GM19397 (cell line): ENCODE measurements at regions not wholly inside any gene's neighbourhood (a gene's known extent, or its start where the extent isn't known, plus 50 kb on each side); places are given as distances from the start of the nearest gene placed in this dataset.
"Not testable (repeated sequence)": the region's sequence is repeated elsewhere in the genome, so short reads cannot be mapped to it uniquely, and the experiment has no call there.

Experiments used
- ATAC-seq: cut with Tn5 transposase; IDR thresholded peaks from one replicate; pipeline ENCODE4 v1.9.1; 2021; ENCODE audit warnings: mild to moderate bottlenecking, moderate library complexity; ENCODE audit not compliant: unreplicated experiment

DNA sequence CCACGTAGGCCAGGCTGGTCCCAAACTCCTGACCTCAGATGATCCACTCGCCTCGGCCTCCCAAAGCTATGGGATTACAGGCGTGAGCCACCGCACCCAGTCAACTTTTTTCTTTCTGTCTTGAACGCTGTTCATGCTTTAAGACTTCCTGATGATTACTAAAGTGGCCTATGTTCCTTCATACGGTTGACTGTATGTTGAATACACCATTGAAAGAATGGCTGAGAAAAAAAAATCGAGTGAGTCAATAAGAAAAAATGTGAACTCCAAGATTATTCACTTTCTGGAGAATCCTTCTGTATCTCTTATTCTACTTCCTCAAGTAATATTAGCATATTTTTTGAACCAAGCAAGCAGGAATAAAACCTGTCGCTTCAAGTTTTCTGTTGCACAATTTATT is 955.0 kb downstream of the GATA3 start:
- ATAC-seq: no peak

DNA sequence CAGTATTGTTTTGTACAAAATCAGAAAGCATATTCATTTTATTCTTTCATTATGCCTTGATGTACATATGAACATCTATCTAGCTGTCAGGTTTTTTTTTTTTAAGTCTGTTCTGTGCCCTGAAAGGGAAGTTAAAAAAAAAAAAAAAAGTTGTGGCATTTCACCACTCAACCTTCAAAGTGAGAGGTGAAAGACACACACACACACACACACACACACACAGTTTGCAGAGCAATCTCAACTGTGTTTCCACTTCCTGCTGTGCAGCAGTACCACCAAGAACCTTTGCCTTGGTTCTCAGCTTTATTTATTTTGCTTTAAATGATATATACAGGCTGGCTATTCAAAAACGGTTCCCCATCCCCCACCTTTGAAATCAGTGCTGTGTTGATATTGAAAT is 955.6 kb downstream of the GATA3 start:
- no peak for ATAC-seq

DNA sequence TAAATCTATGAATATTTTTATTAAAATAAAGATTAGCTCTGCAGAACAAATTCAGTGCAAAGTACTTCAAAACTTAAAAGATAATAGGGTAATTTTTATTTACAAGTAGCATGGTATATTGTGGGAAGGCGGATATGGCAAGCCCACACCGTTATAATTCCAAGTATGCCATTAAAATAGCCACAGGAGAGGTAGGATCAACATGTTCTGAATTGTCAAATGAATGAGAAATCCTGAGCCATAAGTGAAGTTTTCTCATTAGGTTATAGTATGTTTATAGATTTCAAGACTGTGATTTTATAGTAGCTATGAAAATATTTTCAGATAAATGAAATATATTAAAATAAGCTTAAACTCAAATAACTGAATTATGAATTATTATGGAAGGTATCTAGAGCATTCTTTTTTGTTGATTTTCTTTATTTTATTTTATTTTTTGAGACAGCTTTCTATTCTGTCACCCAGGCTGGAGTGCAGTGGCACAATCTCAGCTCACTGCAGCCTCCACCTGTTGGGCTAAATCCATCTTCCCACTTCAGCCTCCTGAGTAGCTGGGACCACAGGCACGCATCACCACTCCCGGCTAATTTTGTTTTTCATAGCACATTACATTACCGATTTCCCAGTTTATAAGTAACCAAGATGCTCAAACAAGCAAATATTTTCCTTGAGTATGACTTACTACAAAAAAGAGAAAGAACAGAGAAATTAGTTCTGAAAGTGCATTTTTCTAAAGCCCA is 956.6 kb downstream of the GATA3 start:
- ATAC-seq: no peak

DNA sequence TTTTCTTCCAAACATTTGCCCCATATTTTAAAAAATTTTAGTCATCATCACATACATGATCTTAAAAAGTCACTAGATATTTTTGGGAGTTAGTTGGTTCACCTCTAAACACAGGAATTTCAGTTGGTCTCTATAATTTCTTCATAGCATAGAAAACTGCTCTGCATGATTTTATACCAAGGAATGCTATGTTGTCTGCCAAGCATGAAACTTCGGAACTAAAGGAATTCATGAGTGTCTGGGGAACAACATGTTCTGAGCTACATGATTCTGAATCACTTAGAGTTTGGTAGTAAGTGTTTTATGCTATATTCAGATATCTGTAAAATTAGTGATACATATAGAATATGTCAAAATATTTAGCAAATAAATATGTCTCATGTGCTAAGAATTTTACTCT is 957.8 kb downstream of the GATA3 start:
- ATAC-seq: no peak

DNA sequence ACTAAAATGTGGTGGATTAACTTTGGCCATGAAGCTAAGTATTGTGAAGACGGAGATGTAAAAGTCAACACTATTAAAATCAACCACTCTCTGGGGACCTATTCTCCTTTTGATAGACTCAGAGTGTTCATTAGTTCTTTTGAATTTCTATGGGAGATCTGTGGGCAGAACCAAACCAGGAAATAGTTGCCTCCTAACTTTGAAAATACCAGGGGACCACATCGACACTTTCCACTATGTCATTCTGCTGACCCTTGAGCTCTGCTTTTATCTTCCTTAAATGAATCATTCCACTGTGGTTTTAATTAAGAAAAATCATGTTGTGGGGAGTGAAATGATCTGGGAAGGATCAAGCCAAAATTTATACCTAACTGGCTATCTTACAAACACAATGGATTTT is 960.5 kb downstream of the GATA3 start:
- ATAC-seq: no peak

DNA sequence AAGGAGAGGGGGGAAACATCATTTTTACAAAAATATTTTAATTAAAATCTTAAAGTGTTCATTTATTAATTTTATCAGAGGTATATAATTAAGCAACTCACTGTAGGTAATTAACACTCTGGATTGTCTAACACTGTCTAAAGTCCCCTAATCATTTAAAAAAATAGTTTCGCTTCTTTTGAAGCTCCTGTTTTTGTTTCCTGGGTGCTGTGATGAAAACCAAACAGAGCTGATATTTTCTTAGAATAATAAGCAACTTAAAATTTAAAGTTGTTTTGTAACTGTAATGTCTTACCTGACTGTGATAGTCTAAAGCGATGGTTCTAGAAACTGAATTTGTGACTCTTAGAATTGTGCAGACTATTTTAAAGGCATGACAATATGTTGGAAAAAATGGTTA is 961.0 kb downstream of the GATA3 start:
- no peak for ATAC-seq

DNA sequence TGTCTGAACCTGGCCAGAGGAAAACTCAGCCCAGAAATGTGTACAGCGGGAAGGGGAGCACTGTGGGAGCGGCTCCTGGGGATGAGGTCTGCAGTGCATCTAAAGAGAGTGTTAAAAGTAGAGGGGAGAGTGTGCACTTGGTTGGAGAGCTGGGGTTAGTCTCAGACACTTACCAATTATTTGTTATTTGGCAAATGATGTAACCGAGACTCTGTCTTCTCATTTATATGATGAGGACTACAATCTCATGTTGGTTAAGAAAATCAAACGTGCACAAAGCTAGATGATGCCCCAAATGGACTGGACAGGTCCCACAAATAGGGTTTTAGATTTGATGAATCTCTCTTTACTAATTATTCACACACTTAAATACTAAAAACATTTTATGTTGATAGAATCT is 962.4 kb downstream of the GATA3 start:
- ATAC-seq: no peak

DNA sequence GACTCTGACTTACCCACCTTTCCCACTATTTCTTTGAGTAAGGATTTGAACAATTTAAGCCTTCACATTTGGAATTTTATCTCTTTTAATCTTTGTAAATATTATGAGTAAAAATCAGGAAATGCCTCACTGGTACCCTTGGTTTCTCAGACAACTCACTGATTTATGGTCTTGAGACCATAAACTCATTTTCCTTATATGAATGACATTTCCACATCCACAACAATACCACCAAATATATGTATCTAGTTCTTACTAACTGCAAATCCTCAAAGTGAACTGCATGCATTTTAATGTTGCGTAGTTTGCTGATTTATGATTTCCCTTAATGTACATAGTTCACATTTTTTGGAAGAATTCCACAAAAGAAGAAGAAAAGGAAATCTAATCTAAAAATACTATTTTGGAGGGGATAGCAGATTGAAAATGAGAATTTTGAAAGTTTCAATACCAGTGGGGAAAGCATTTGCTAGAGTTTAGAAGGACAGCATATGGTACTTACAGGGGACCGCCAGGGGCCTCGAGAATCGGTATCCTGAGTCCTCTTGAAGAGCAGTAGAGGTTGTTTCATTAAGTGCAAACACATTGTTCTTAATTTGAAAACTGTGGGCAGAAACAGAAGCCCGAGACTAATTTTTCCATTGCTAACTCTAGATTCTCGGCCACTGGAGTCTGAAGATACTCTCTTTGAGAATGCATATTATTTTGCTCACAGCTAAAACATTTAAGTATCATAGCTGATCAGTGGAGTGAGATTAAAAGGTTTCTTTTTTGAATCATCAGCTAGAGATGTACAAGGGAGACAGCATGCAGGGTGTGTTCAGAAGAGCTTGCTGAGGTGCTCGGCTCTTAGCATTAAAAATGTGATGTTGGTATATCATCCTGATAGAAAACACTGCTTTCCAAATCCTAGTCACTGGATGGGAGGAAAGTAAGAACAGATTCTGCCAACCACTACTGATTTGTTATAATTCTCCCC is 964.0 kb downstream of the GATA3 start:
- no peak for ATAC-seq

DNA sequence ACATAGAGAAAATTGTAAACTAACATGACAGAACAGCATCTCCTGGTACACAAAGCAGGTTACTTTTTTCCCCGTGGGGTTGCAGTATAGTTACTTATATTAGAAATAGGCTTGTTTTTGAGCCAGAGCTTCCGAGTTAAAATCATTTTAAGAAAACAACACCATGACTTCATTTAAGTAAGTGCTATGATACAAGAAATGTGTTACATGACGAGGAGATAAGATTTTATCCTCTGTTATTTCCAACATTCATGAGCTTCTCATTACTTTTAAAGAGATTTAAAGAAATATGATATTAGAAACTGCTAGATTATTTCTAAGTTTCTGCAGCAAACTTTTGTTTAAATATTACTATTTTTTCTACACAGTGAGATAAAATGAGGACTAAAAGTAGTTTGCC is 968.7 kb downstream of the GATA3 start:
- no peak for ATAC-seq

DNA sequence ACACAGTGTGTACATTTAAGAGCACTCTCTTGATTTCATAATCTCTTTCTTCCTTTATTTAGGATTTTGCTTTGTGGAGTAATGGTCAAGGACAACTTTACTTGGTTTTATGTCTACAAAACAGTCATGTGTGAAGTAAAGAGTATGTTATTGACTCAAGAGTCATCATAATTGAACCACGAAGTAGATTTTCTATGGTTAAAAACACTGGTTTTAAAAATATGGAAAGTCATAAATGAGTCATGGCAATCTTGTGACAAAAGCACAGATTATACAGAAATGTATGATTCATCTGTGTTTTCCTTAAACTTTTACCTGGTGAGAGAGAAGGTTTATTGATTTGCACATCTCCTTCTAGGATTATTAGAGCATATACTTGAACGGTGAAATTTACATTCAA is 969.7 kb downstream of the GATA3 start:
- no peak for ATAC-seq

DNA sequence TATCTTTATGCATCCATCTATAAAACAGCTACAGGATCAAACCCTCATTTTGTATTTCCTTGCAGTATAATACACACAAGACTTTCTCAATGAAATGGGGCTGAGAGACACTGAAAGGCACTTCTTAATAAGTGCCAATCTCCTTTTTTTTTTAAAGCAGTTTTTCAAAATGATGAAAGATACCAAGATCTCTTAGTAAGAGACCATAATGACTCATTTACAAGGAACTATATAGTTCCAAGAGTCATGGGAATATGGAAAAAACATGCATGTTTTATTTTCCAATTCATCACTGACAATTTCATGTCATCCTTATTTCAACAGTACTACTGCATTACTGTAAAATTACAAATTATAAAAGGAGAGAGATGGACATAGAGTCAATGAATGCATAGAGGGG is 973.7 kb downstream of the GATA3 start:
- ATAC-seq: no peak

DNA sequence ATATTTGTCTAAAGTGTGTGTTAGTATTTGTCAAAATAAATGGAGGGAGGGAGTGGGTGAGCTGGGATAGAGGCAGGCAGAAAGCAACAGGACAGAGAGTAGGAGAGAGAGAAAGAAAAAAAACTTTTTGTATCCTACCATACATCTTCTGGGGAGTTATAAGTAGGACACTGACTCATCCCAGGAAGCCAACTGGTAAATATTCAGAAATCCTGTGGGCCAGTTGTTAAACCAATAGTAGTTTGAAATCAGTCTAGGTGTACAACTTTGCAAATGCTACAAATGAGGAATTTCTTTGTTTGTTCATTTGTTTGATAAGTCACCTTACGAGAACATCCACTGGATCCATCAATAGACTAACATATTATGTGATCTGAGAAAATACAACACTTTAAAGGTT is 980.9 kb downstream of the GATA3 start:
- ATAC-seq: no peak

DNA sequence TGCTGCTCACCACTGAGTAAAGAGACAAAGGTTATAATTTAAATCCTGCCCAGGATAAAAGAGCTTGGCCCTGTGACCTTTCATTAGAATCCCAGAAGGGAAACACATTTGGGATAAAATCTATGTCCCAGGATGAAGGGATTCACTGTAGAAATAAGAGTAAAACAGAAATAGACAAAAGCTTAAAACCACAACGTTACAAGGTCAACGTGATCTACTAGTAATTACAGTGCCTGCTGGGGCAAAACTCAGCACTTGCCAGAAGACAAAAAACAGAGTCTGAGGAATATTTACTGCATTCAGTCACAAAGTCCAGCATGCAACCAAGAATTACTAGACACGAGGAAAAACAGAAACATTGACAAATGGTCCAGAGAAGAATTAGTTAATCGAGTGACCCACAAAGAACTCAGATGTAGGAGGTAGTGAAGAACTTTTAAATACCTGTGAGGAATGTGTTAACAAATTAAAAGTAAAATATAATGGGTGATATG is 982.3 kb downstream of the GATA3 start:
- no peak for ATAC-seq

DNA sequence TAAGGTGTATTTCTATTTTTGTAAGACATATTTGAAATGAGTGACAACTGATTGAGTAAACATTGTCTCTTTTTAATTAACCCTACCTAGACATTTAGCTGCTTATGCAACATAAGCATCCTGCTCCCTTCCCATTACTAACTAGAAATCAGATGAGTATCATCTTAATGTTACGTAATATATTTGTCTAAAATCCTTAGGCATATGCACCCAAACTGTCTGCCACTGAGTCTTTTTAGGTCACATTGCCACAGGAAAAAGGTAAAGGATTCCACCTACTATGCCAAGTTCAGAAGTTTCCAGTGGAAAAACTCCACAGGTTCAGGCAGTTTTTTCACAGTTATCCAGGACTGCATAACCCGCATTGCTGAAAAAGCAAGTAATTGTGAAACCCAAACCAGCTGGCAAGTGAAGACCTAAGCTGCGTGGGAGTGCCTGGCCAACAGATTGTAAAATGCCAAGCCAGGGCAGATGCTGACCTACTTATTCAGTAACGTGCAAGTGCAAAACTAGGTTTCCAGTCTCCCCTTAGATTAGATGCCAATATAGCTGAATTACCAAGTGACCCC is 983.7 kb downstream of the GATA3 start:
- ATAC-seq: no peak

DNA sequence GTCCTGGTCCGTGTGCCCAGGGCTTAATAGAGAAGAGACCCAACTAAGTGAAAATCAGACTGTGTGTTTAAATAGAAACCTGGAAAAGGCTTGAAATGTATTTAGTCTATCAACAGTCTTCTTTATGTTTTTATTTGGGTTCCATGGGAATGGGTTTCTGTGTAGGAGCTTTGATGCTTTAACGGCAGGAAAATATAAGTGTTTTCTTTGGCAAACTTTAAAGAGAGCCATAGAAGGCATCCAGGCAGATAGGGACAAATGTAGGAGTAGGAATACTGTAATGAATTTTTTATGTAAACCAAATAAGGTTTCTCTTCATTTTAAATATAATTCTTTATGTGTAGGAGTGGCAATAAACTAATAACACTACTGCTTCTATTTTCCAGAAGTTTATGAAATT is 989.0 kb downstream of the GATA3 start:
- ATAC-seq: no peak

DNA sequence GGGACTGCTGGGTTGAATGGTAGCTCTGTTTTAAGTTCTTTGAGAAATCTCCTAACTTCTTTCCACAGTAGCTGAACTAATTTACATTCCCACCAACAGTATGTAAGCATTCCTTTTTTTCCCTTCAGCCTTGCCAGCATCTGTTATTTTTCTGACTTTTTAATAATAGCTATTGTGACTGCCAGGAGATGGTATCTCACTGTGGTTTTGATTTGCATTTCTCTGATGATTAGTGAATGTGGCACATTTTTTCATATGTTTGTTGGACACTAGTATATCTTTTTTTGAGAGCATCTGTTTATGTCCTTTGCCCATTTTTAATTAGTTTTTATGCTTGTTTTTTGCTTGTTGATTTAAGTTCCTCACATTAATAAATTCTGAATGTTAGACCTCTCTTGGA is 990.8 kb downstream of the GATA3 start:
- no peak for ATAC-seq

DNA sequence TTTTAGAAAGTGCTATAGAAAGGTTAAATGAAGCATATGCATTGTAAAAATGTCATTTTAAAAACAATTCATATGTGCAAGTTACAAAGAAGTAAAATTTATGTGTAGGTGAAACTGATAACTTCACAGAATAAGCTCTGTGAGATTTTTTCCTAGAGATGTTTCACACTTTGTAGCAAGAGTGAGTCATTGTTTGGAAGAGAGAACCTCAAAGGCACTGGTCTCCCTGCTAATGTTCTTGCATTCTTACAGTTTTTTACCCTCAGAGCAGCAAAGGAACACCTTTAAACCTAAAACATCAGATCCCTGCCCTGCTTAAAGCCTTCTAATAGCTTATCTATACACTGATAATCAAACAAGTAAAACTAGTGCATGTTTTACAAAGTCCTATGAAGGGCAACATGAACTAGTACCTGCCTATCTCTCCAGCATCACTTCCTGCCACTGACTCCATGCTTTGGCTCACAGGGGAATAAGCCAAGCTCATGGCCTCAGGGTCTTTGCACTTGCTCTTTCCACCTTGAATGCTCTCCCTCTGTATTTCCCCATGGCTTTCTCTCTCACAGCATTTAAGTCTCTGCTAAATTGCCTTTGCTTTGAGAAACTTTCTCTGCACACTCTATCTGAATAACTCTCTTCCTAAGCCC is 997.0 kb downstream of the GATA3 start:
- no peak for ATAC-seq

DNA sequence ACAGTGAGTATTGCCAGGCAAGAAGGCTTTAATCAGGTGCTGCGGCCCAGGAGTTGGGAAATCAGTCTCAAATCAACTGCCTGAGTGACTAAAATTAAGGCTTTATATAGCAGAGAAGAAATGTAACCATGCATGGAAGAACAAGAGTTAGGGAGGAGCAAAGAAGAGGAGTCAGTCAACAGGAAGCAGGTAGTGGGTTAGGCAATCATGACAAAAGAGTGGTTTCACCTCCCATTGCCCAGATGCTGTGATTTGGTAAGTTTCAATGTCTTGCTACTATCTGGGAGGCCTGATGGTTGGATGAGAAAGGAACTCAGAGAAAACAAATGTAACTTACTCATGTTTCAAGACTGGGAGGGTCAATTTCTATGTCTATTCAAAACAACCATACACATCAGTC is 998.3 kb downstream of the GATA3 start:
- no peak for ATAC-seq

DNA sequence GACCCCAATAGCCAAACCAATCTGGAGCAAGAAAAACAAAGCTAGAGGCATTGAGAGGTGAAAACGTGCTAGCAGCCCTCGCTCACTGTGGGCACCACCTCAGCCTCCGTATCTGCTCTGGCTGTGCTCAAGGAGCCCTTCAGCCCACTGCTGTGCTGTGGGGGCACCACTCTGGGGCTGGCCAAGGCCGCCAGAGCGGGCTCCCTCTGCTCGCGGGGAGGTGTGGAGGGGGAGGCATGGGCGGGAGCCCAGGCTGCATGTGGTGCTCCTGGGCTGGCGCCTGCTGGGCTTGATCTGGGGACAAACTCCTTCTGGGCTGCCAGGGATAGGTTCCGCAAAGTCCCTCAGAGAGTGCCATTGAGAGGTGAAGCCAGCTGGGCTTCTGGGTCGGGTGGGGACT is 1002.0 kb downstream of the GATA3 start:
- ATAC-seq: no peak

DNA sequence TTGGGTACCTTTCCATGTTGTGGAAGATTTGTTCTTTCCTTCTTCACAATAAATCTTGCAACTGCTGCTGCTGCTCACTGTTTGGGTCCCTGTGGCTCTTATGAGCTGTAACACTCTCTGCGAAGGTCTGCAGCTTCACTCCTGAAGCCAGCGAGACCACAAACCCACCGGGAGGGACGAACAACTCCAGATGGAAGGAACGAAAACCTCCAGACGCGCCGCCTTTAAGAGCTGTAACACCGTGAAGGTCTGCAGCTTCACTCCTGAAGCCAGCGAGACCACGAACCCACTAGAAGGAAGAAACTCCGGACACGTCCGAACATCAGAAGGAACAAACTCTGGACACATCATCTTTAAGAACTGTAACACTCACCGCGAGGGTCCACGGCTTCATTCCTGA is 1002.8 kb downstream of the GATA3 start:
- not testable (repeated sequence) for ATAC-seq

DNA sequence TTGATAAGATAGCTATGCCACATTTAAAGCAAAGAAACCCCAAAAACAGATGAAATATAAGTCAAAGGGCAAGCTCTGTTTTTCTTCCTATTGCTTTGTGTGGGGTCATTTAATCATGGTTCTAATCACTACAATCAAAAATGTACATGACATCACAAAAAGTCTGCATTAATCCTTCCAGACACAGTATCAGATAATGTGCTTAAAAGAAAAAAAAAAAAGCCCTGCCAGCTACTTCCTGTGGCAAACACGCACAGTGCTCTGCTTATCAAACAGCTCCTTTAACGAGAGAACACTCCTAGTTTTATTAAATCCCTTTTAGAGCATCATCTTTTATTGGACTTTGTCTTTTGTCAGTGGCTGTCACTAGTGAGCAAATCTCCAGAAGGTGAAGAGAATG is 1005.8 kb downstream of the GATA3 start:
- ATAC-seq: no peak
